H1 (cell line): ENCODE measurements at regions not wholly inside any gene's neighbourhood (a gene's known extent, or its start where the extent isn't known, plus 50 kb on each side); places are given as distances from the start of the nearest gene placed in this dataset.

Source experiments
- CTCF ChIA-PET: fragments of 300-600 bp; sonication (Branson Sonifier 250); formaldehyde crosslinking; loops from one replicate; lab custom pipeline; 2021; ENCODE audit not compliant: partially characterized antibody; lab: Charles Lee
- POLR2A ChIA-PET: fragments of 300-600 bp; sonication (Branson Sonifier 250); formaldehyde crosslinking; loops from one replicate; lab custom pipeline; 2021; ENCODE audit warnings: inconsistent platforms; ENCODE audit not compliant: partially characterized antibody; lab: Charles Lee
- DNase-seq, 2 experiments: peaks; one replicate each; pipeline versions ENCODE4 v3.0.0 to v3.0.0-alpha.2; 2010 to 2022; ENCODE audit warnings: low spot score in 2 of 2, low read depth in 1 of 2, mixed read lengths in 1 of 2
- FAIRE-seq: peaks from 2 replicates; lab custom pipeline; 2011; peaks lifted over from hg19 to GRCh38; lab: Jason Lieb, UNC
- H2AFZ ChIP-seq: 2 replicates; pipeline ENCODE4 v1.8.1; 2012; ENCODE audit warnings: low read length, inconsistent platforms
- H2AK5ac ChIP-seq: 2 replicates; pipeline ENCODE4 v1.6.1; 2013; ENCODE audit warnings: low read depth, low read length
- H2BK120ac ChIP-seq: replicated peaks from 2 replicates; pipeline ENCODE3; 2013; ENCODE audit warnings: low read depth, low read length, inconsistent platforms
- H2BK12ac ChIP-seq: 2 replicates; pipeline ENCODE4 v1.6.1; 2013; ENCODE audit warnings: low read depth, low read length
- H2BK15ac ChIP-seq: 2 replicates; pipeline ENCODE4 v1.6.1; 2013; ENCODE audit warnings: low read length
- H2BK20ac ChIP-seq: 2 replicates; pipeline ENCODE4 v1.6.1; 2013; ENCODE audit warnings: low read length
- H2BK5ac ChIP-seq: 2 replicates; pipeline ENCODE4 v1.6.1; 2013; ENCODE audit warnings: low read depth, low read length
- H3K14ac ChIP-seq: 2 replicates; pipeline ENCODE4 v1.6.1; 2013; ENCODE audit warnings: inconsistent platforms; ENCODE audit not compliant: insufficient read length
- H3K18ac ChIP-seq: 2 replicates; pipeline ENCODE4 v1.6.1; 2013; ENCODE audit warnings: low read length; ENCODE audit errors: extremely low read depth
- H3K23ac ChIP-seq: 2 replicates; pipeline ENCODE4 v1.6.1; 2013; ENCODE audit warnings: inconsistent platforms; ENCODE audit not compliant: insufficient read length
- H3K23me2 ChIP-seq: 2 replicates; pipeline ENCODE4 v1.6.1; 2013; ENCODE audit warnings: low read depth, low read length
- H3K27ac ChIP-seq: 2 replicates; pipeline ENCODE4 v1.6.1; 2011; ENCODE audit warnings: low read depth, low read length, inconsistent platforms
- H3K27me3 ChIP-seq, 4 experiments: replicated peaks in 1 of 4; 1 replicate in 1 of 4; 2 replicates in 3 of 4; pipeline versions ENCODE4 v1.6.1 to v1.8.1; 2011 to 2013; ENCODE audit warnings: low read length in 3 of 4, mild to moderate bottlenecking in 3 of 4, inconsistent platforms in 2 of 4, mixed read lengths in 2 of 4, moderate library complexity in 1 of 4; ENCODE audit not compliant: control insufficient read depth in 3 of 4, insufficient read depth in 3 of 4; ENCODE audit errors: extremely low read depth in 1 of 4
- H3K36me3 ChIP-seq, 4 experiments: 2 replicates each; pipeline versions ENCODE4 v1.6.1 to v1.8.1; 2011 to 2013; ENCODE audit warnings: mild to moderate bottlenecking in 4 of 4, low read length in 3 of 4, moderate library complexity in 2 of 4, control low read depth in 1 of 4, inconsistent platforms in 1 of 4; ENCODE audit not compliant: insufficient read depth in 4 of 4, control insufficient read depth in 2 of 4
- H3K4ac ChIP-seq: replicated peaks from 2 replicates; pipeline ENCODE3; 2013; ENCODE audit warnings: low read length, low read depth, mixed read lengths, inconsistent platforms; ENCODE audit not compliant: insufficient read length
- H3K4me1 ChIP-seq, 4 experiments: replicated peaks in 1 of 4; 1 replicate in 1 of 4; 2 replicates in 3 of 4; pipeline versions ENCODE4 v1.6.1 to v1.8.1; 2011 to 2013; ENCODE audit warnings: low read length in 3 of 4, inconsistent platforms in 2 of 4, mixed read lengths in 1 of 4; ENCODE audit not compliant: insufficient read depth in 4 of 4, control insufficient read depth in 3 of 4
- H3K4me2 ChIP-seq, 2 experiments: 2 replicates each; pipeline versions ENCODE4 v1.6.1 to v1.8.1; 2011 to 2013; ENCODE audit warnings: low read depth in 2 of 2, low read length in 2 of 2, control low read depth in 1 of 2, inconsistent platforms in 1 of 2, mild to moderate bottlenecking in 1 of 2; ENCODE audit not compliant: insufficient read depth in 1 of 2
- H3K4me3 ChIP-seq, 4 experiments: fragments of 200-600, 300-600 bp in 1 of 4; sonication (generic), shearing (Covaris generic), sonication (Bioruptor Twin) in 1 of 4; 2 replicates each; pipeline versions ENCODE4 v1.5.1 to v1.8.1; 2011 to 2016; ENCODE audit warnings: low read length in 4 of 4, low read depth in 3 of 4, control low read depth in 2 of 4, inconsistent platforms in 2 of 4, mild to moderate bottlenecking in 2 of 4, mixed read lengths in 1 of 4, moderate library complexity in 1 of 4; ENCODE audit not compliant: insufficient read depth in 2 of 4; ENCODE audit errors: extremely low read depth in 1 of 4
- H3K56ac ChIP-seq: replicated peaks from 2 replicates; pipeline ENCODE3; 2013; ENCODE audit warnings: low read depth, mild to moderate bottlenecking, mixed read lengths, low read length, inconsistent platforms; ENCODE audit not compliant: insufficient read length
- H3K79me1 ChIP-seq: 2 replicates; pipeline ENCODE4 v1.6.1; 2013; ENCODE audit warnings: low read depth, low read length, control low read depth
- H3K79me2 ChIP-seq, 2 experiments: 2 replicates each; pipeline versions ENCODE4 v1.6.1 to v1.8.1; 2012 to 2013; ENCODE audit warnings: low read length in 2 of 2, mild to moderate bottlenecking in 2 of 2, inconsistent platforms in 1 of 2; ENCODE audit not compliant: insufficient read depth in 2 of 2, control insufficient read depth in 1 of 2
- H3K9ac ChIP-seq, 4 experiments: replicated peaks in 1 of 4; 1 replicate in 1 of 4; 2 replicates in 3 of 4; pipeline versions ENCODE4 v1.6.1 to v1.8.1; 2011 to 2013; ENCODE audit warnings: low read depth in 3 of 4, low read length in 3 of 4, control low read depth in 2 of 4, mild to moderate bottlenecking in 2 of 4, moderate library complexity in 2 of 4, inconsistent platforms in 1 of 4; ENCODE audit errors: extremely low read depth in 1 of 4
- H3K9me3 ChIP-seq, 2 experiments: 2 replicates each; pipeline versions ENCODE4 v1.6.1 to v1.8.1; 2012 to 2013; ENCODE audit warnings: mild to moderate bottlenecking in 2 of 2, moderate library complexity in 2 of 2, control low read depth in 1 of 2, inconsistent platforms in 1 of 2, low read depth in 1 of 2, low read length in 1 of 2, mixed read lengths in 1 of 2; ENCODE audit not compliant: insufficient read depth in 2 of 2
- H4K20me1 ChIP-seq, 2 experiments: replicated peaks in 1 of 2; 2 replicates each; pipeline versions ENCODE3 to v1.8.1; 2011 to 2013; ENCODE audit warnings: inconsistent platforms in 2 of 2, low read length in 2 of 2, mild to moderate bottlenecking in 1 of 2; ENCODE audit not compliant: insufficient read depth in 2 of 2, control insufficient read depth in 1 of 2
- H4K5ac ChIP-seq: 2 replicates; pipeline ENCODE4 v1.6.1; 2013; ENCODE audit warnings: low read length, low read depth, mixed read lengths, inconsistent platforms; ENCODE audit not compliant: insufficient read length
- H4K8ac ChIP-seq: 2 replicates; pipeline ENCODE4 v1.8.0; 2013; ENCODE audit warnings: mild to moderate bottlenecking, moderate library complexity, low read length, inconsistent platforms; ENCODE audit not compliant: insufficient read depth; ENCODE audit errors: extremely low read depth
- H4K91ac ChIP-seq: replicated peaks from 2 replicates; pipeline ENCODE3; 2013; ENCODE audit warnings: low read length, mixed read lengths, inconsistent platforms; ENCODE audit not compliant: insufficient read length
- GABPA ChIP-seq: IDR thresholded peaks from 2 replicates; pipeline ENCODE4 v1.6.1; 2011; ENCODE audit warnings: mild to moderate bottlenecking, low read length, moderate library complexity, borderline replicate concordance; ENCODE audit not compliant: insufficient read depth
- RAD21 ChIP-seq, 2 experiments: IDR thresholded peaks in 1 of 2; conservative IDR thresholded peaks in 1 of 2; 2 replicates each; pipeline ENCODE4 v1.6.1; 2011; ENCODE audit warnings: low read depth in 2 of 2, low read length in 2 of 2, improper control_type of control experiment in 1 of 2, inconsistent platforms in 1 of 2, mild to moderate bottlenecking in 1 of 2, moderate library complexity in 1 of 2
- RXRA ChIP-seq: IDR thresholded peaks from 2 replicates; pipeline ENCODE4 v1.6.1; 2011; ENCODE audit warnings: low read depth, mild to moderate bottlenecking, low read length, moderate library complexity; ENCODE audit not compliant: insufficient read depth
- WGBS, 2 experiments: shearing (Covaris generic) in 1 of 2; methylation state at CpG; one replicate each; pipeline versions ENCODE4 v1.1.6 to v1.1.7; 2013 to 2015; ENCODE audit warnings: low lambda C conversion rate in 2 of 2, mixed read lengths in 2 of 2, inconsistent platforms in 1 of 2, low coverage in 1 of 2, missing lambda C conversion rate in 1 of 2; ENCODE audit not compliant: insufficient replicate concordance in 2 of 2, insufficient coverage in 1 of 2, insufficient read length in 1 of 2; ENCODE audit errors: extremely low coverage in 1 of 2, missing lambda C conversion rate in 1 of 2; 5-methylcytosine and 5-hydroxymethylcytosine counted together
- TF ChIP-seq, protein P1 (sequence below), 3 experiments: IDR thresholded peaks; 1 replicate in 2 of 3; 2 replicates in 1 of 3; pipeline versions ENCODE4 v1.5.1 to v1.6.1; 2011; ENCODE audit warnings: low read length in 3 of 3, mild to moderate bottlenecking in 3 of 3, inconsistent platforms in 2 of 3, low read depth in 1 of 3, moderate library complexity in 1 of 3; ENCODE audit not compliant: insufficient read depth in 1 of 3; ENCODE audit errors: control extremely low read depth in 1 of 3

- no peak overlapping the region for H2AK5ac ChIP-seq
- no peaks in the 10 kb centered on the region for H3K79me2 ChIP-seq
- H3K27ac ChIP-seq, result no peak overlapping the region
- no peak overlapping the region for H4K5ac ChIP-seq
- H3K23ac ChIP-seq, result no peak overlapping the region
- CTCF ChIA-PET, result interaction anchor here (0.5 to 7.3 kb wide), 32 partner anchors 9 to 1797 kb away, joined by 3 to 46 read pairs (median 4); no protein-coding TSS in a partner anchor
- no peak overlapping the region for H2BK20ac ChIP-seq
- H3K23me2 ChIP-seq, result no peaks in the 10 kb centered on the region
- H3K79me1 ChIP-seq, result no peaks in the 10 kb centered on the region
- no peak for FAIRE-seq
- H3K14ac ChIP-seq, result no peak overlapping the region
- H4K91ac ChIP-seq, result no peak overlapping the region
- H3K9me3 ChIP-seq, result no peaks in the 10 kb centered on the region
- H3K4me1 ChIP-seq, result peaks cover 0 to 5% (median 3%) of the 10 kb centered on the region in 4 experiments; a peak in 3 of 7 replicates
- H4K20me1 ChIP-seq, result peaks cover 0 to 3% of the 10 kb centered on the region in 2 experiments
- no peaks in the 10 kb centered on the region for H3K36me3 ChIP-seq
- H3K18ac ChIP-seq, result no peak overlapping the region
- no peak overlapping the region for H2AFZ ChIP-seq
- DNase-seq, result no peak
- 25% methylated on average over 4 of the region's 4 CpGs; no CpG with 5 or more reads in 1 of the 2 experiments for WGBS, 2 experiments
- H2BK5ac ChIP-seq, result no peak overlapping the region
- no peak overlapping the region for H3K9ac ChIP-seq
- no peak overlapping the region for H3K4me3 ChIP-seq
- no peak overlapping the region for H2BK120ac ChIP-seq
- no peak overlapping the region for H2BK12ac ChIP-seq
- H3K56ac ChIP-seq, result no peak overlapping the region
- no peak overlapping the region for H3K4ac ChIP-seq
- H4K8ac ChIP-seq, result no peak overlapping the region
- no peaks in the 10 kb centered on the region for H3K27me3 ChIP-seq
- H2BK15ac ChIP-seq, result no peak overlapping the region
- POLR2A ChIA-PET, result no interaction called here
- peak; percentile 52 for TF ChIP-seq RAD21 (IDR thresholded peaks at IDR 0.05 in 1 of 2, conservative IDR thresholded peaks at IDR 0.05 in 1 of 2; ENCODE audit: low read depth in 2 of 2, low read length in 2 of 2)
- no peak for TF ChIP-seq GABPA
- TF ChIP-seq, protein P1, sequence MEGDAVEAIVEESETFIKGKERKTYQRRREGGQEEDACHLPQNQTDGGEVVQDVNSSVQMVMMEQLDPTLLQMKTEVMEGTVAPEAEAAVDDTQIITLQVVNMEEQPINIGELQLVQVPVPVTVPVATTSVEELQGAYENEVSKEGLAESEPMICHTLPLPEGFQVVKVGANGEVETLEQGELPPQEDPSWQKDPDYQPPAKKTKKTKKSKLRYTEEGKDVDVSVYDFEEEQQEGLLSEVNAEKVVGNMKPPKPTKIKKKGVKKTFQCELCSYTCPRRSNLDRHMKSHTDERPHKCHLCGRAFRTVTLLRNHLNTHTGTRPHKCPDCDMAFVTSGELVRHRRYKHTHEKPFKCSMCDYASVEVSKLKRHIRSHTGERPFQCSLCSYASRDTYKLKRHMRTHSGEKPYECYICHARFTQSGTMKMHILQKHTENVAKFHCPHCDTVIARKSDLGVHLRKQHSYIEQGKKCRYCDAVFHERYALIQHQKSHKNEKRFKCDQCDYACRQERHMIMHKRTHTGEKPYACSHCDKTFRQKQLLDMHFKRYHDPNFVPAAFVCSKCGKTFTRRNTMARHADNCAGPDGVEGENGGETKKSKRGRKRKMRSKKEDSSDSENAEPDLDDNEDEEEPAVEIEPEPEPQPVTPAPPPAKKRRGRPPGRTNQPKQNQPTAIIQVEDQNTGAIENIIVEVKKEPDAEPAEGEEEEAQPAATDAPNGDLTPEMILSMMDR (IDR thresholded peaks at IDR 0.05; ENCODE audit: control extremely low read depth in 1 of 3, insufficient read depth in 1 of 3, low read depth in 1 of 3, low read length in 3 of 3), result peak in 2 of 3 experiments; percentile 18 to 41; a peak in 2 of 4 replicates
- no peak for TF ChIP-seq RXRA
- no peak overlapping the region for H3K4me2 ChIP-seq
Measured at GRCh38 chr7:33757563-33758165, 147.7 kb upstream of the BMPER start.
